HL-60 (cell line): ENCODE measurements at regions not wholly inside any gene's neighbourhood (a gene's known extent, or its start where the extent isn't known, plus 50 kb on each side); places are given as distances from the start of the nearest gene placed in this dataset.

ENCODE experiments used
- DNase-seq, 2 experiments: peaks; one replicate each; pipeline ENCODE4 v3.0.0-alpha.2; 2010 to 2020; ENCODE audit warnings: low read depth in 1 of 2, low spot score in 1 of 2
- H3K27ac ChIP-seq: fragments of 250-450 bp; sonication (Bioruptor Pico); replicated peaks from 2 replicates; pipeline ENCODE4 v1.5.1; 2020; ENCODE audit warnings: mild to moderate bottlenecking, moderate library complexity
- H3K27me3 ChIP-seq: fragments of 250-450 bp; sonication (Bioruptor Pico); 2 replicates; pipeline ENCODE4 v1.5.1; 2021; ENCODE audit warnings: mild to moderate bottlenecking, moderate library complexity; ENCODE audit not compliant: insufficient read depth, poor library complexity, severe bottlenecking
- H3K4me3 ChIP-seq: replicated peaks from 2 replicates; pipeline ENCODE4 v1.5.1; 2011; ENCODE audit warnings: mild to moderate bottlenecking, control low read depth, low read length; ENCODE audit not compliant: insufficient read depth
- CTCF ChIP-seq: IDR thresholded peaks from one replicate; pipeline ENCODE4 v1.5.1; 2011; ENCODE audit warnings: low read length, control low read depth, inconsistent platforms; ENCODE audit not compliant: insufficient read depth
- GABPA ChIP-seq: IDR thresholded peaks from 2 replicates; pipeline ENCODE4 v1.6.1; 2012; ENCODE audit warnings: low read depth
- POLR2AphosphoS5 ChIP-seq: IDR thresholded peaks from 2 replicates; pipeline ENCODE4 v1.6.1; 2012; ENCODE audit warnings: low read depth
- REST ChIP-seq: IDR thresholded peaks from 2 replicates; pipeline ENCODE4 v1.6.1; 2012; ENCODE audit warnings: low read depth; ENCODE audit not compliant: insufficient replicate concordance
- SPI1 ChIP-seq: IDR thresholded peaks from 2 replicates; pipeline ENCODE4 v1.6.1; 2012; ENCODE audit warnings: low read depth, mild to moderate bottlenecking, borderline replicate concordance

- H3K27ac ChIP-seq, result no peak overlapping the region
- DNase-seq, result no peak
- H3K27me3 ChIP-seq, result peaks cover 8% of the 10 kb centered on the region
- no peak for TF ChIP-seq SPI1
- TF ChIP-seq GABPA, result no peak
- no peak for TF ChIP-seq CTCF
- TF ChIP-seq REST, result no peak
- TF ChIP-seq POLR2AphosphoS5, result no peak
- H3K4me3 ChIP-seq, result no peak overlapping the region
Observed at GRCh38 chr13:110993788-110994187, 78.9 kb upstream of the ANKRD10 start.

GRCh38 chr13:110991991-110992508 is 77.2 kb upstream of the ANKRD10 start:
- Histone ChIP-seq H3K27ac (no peak overlapping the region), H3K27me3 (peaks cover 8% of the 10 kb centered on the region), H3K4me3 (no peak overlapping the region)
- no peak for DNase-seq
- TF ChIP-seq REST (no peak), POLR2AphosphoS5 (no peak), SPI1 (no peak), CTCF (no peak), GABPA (no peak)

GRCh38 chr13:110989331-110989730 is 74.5 kb upstream of the ANKRD10 start:
- Histone ChIP-seq H3K27me3 (no peaks in the 10 kb centered on the region), H3K4me3 (no peak overlapping the region), H3K27ac (no peak overlapping the region)
- no peak for TF ChIP-seq POLR2AphosphoS5
- TF ChIP-seq REST, result no peak
- no peak for TF ChIP-seq GABPA
- no peak for TF ChIP-seq CTCF
- TF ChIP-seq SPI1, result no peak
- no peak for DNase-seq
